A673 (cell line): ENCODE measurements at regions not wholly inside any gene's neighbourhood (a gene's known extent, or its start where the extent isn't known, plus 50 kb on each side); places are given as distances from the start of the nearest gene placed in this dataset.

Experiments
- BruUV-seq: library from RNA; stranded (reverse); fragments of 400-500 nt; replicated peaks from 2 replicates; lab custom pipeline; 2021; lab: Mats Ljungman, UMichigan
- CTCF ChIA-PET: fragments of 300-600 bp; sonication (Branson Sonifier 250); formaldehyde crosslinking; loops from one replicate; lab custom pipeline; 2022; ENCODE audit warnings: antibody characterized with exemption; lab: Charles Lee
- POLR2A ChIA-PET: fragments of 300-600 bp; sonication (Branson Sonifier 250); formaldehyde crosslinking; loops from one replicate; lab custom pipeline; 2022; ENCODE audit warnings: antibody characterized with exemption; ENCODE audit not compliant: low non-redundant PET; lab: Charles Lee
- DNase-seq: peaks from one replicate; pipeline ENCODE4 v3.0.0-alpha.2; 2015; ENCODE audit warnings: low spot score
- H3K27ac ChIP-seq: fragments of 200-600 bp; sonication (generic); 2 replicates; pipeline ENCODE4 v1.5.1; 2016; ENCODE audit warnings: mixed run types, low read depth, mild to moderate bottlenecking, mixed read lengths, antibody characterized with exemption, low read length; ENCODE audit not compliant: poor library complexity, severe bottlenecking
- H3K27me3 ChIP-seq: fragments of 200-600 bp; sonication (generic); replicated peaks from 2 replicates; pipeline ENCODE4 v1.6.1; 2017; ENCODE audit warnings: mixed run types, low read depth, mild to moderate bottlenecking, mixed read lengths, antibody characterized with exemption, low read length; ENCODE audit not compliant: insufficient read depth, poor library complexity
- H3K36me3 ChIP-seq: fragments of 200-600 bp; sonication (generic); 2 replicates; pipeline ENCODE4 v1.6.1; 2016; ENCODE audit warnings: mixed run types, mild to moderate bottlenecking, mixed read lengths, antibody characterized with exemption, low read length; ENCODE audit not compliant: insufficient read depth, poor library complexity, severe bottlenecking
- H3K4me1 ChIP-seq: fragments of 200-600 bp; sonication (generic); 2 replicates; pipeline ENCODE4 v1.6.1; 2017; ENCODE audit warnings: mixed run types, mild to moderate bottlenecking, mixed read lengths, antibody characterized with exemption, low read length; ENCODE audit not compliant: insufficient read depth, poor library complexity, severe bottlenecking
- H3K4me3 ChIP-seq: fragments of 200-600 bp; sonication (generic); 2 replicates; pipeline ENCODE4 v1.5.1; 2016; ENCODE audit warnings: low read depth, mixed run types, mild to moderate bottlenecking, mixed read lengths, low read length; ENCODE audit not compliant: poor library complexity, severe bottlenecking
- H3K9me3 ChIP-seq: fragments of 200-600 bp; sonication (generic); 2 replicates; pipeline ENCODE4 v1.6.1; 2016; ENCODE audit warnings: mixed run types, low read depth, mild to moderate bottlenecking, mixed read lengths, antibody characterized with exemption, low read length; ENCODE audit not compliant: poor library complexity, severe bottlenecking
- CTCF ChIP-seq: fragments of 300-800, 200-600 bp; sonication (generic); conservative IDR thresholded peaks from 2 replicates; pipeline ENCODE4 v1.5.1; 2017; ENCODE audit warnings: low read depth, mild to moderate bottlenecking, antibody characterized with exemption, low read length, moderate library complexity, mixed read lengths
- EZH2 ChIP-seq: fragments of 200-600 bp; sonication (generic); IDR thresholded peaks from 2 replicates; pipeline ENCODE4 v1.6.1; 2017; ENCODE audit warnings: borderline replicate concordance, low read depth, mild to moderate bottlenecking, mixed read lengths, antibody characterized with exemption, low read length; ENCODE audit not compliant: poor library complexity, severe bottlenecking
- intact Hi-C: fragments of 100-400 bp; cut with micrococcal nuclease; formaldehyde crosslinking; loops from one replicate; pipeline ENCODE4 v1.10.0; 2022; ENCODE audit not compliant: unreplicated experiment

DNA sequence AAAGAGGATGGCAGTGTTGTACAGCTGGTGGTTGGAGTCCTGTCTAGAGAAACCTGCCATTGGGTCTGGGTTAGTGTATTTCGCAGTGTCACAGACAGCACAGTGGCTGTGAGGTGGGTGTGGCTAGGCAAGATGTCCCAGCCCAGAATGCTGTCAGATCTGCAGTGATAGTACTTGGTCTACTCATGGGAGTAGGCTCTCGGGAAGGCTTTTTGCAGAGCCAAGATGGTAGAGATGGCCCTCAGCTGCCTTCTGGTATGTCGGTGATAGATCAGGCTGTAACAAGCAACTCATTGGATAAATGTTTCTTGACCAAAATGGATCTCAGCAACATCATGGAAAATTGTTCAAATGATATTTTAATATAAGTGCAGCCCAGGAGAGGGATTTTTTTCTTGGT is 84.3 kb upstream of the WDR1 start:
- DNase-seq, result no peak
- no TSS peak for BruUV-seq
- POLR2A ChIA-PET, result no interaction called here

DNA sequence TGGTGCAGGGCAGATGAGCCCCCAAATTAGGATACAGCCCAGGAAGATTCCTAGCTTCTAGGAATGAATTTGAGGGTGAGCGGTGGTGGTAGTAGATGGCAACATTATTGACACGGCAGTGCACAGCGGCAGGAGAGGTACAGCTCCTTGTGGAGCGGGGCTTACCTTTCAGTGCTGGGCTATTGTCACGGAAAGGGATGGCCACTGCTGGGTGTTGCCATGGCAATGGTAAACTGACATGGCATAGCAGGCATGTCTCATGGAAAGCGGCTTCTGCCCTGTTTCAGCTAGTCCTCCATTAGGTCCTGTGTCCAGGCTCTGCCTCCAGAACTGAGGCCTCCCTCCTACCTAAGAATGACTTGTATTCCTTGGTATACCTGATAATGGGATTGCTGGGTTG is 81.8 kb upstream of the WDR1 start:
- CTCF ChIA-PET, result no interaction called here
- BruUV-seq, result no TSS peak
- H3K27ac ChIP-seq, result no peak overlapping the region
- TF ChIP-seq CTCF (no peak), EZH2 (no peak)
- H3K36me3 ChIP-seq, result no peaks in the 10 kb centered on the region
- POLR2A ChIA-PET, result no interaction called here
- intact Hi-C loops, result no loop called here
- H3K9me3 ChIP-seq, result no peaks in the 10 kb centered on the region
- no peaks in the 10 kb centered on the region for H3K27me3 ChIP-seq
- no peak for DNase-seq
- no peaks in the 10 kb centered on the region for H3K4me1 ChIP-seq
- H3K4me3 ChIP-seq, result no peak overlapping the region

More for the DNA sequence above, 84.3 kb upstream of the WDR1 start:
- TF ChIP-seq EZH2 (no peak), CTCF (no peak)
- Histone ChIP-seq H3K9me3 (no peaks in the 10 kb centered on the region), H3K27me3 (no peaks in the 10 kb centered on the region), H3K27ac (no peak overlapping the region), H3K36me3 (no peaks in the 10 kb centered on the region), H3K4me3 (no peak overlapping the region), H3K4me1 (no peaks in the 10 kb centered on the region)
- intact Hi-C loops, result no loop called here
- CTCF ChIA-PET, result no interaction called here

- BruUV-seq, result no TSS peak
- Histone ChIP-seq H3K4me1 (no peaks in the 10 kb centered on the region), H3K36me3 (no peaks in the 10 kb centered on the region), H3K9me3 (no peaks in the 10 kb centered on the region), H3K27me3 (no peaks in the 10 kb centered on the region), H3K27ac (no peak overlapping the region), H3K4me3 (no peak overlapping the region)
- DNase-seq, result no peak
- TF ChIP-seq EZH2, result no peak
- no peak for TF ChIP-seq CTCF
- CTCF ChIA-PET, result no interaction called here
- intact Hi-C loops, result no loop called here
- POLR2A ChIA-PET, result no interaction called here
Measured at GRCh38 chr4:10197952-10198351, 81.4 kb upstream of the WDR1 start.
